ENCODE measurements at regions not wholly inside any gene's neighbourhood (a gene's known extent, or its start where the extent isn't known, plus 50 kb on each side); places are given as distances from the start of the nearest gene placed in this dataset.
A peak's percentile ranks its signal among the peaks of the same experiment; 100 is the strongest.
"Not testable (repeated sequence)": the region's sequence is repeated elsewhere in the genome, so short reads cannot be mapped to it uniquely, and the experiment has no call there.

DNA sequence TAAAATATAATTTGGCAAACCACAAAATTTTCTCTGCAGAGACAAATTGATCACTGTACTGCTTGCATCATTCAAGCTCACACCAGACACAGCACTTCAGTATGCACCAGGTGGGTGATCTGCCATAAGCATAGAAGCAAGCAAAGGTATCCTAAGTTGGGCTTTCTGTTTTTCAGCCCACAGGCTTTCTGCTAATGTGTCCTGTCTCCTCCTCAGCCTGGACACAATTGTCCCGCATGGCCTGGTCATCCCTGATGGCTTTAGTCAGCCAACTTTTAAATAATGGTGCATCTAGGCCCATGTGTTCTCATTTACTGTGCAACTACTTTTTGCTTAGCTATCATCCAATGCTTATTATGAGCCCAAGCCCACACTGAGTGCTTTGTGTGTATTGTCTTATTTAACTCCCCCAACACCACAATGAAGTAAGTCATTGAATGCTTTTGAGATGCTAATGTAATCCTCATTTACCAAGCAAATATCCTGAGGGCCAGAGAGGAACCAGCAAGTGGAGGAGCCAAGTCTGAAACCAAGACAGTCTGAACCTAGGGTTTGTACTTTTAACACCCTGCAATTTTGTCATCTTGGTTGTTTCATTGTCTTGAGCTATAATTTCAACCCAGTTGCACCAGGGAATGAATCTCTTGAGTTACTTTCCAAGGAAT, 111.2 kb upstream of the SETBP1 start:
- no peak for DNase-seq

- peak; percentile 9 to 29 for DNase-seq
These were observed 101.5 kb upstream of the SETBP1 start for GRCh38 chr18:44579028-44579702.

GRCh38 chr18:44579745-44580144, 100.9 kb upstream of the SETBP1 start:
- DNase-seq, result no peak

GRCh38 chr18:44580159-44580558, 100.5 kb upstream of the SETBP1 start:
- no peak for DNase-seq

GRCh38 chr18:44580782-44581181, 99.9 kb upstream of the SETBP1 start:
- not testable (repeated sequence) for DNase-seq

- no peak for DNase-seq
These were observed 98.2 kb upstream of the SETBP1 start for GRCh38 chr18:44582456-44582855.

GRCh38 chr18:44584900-44585299, 95.8 kb upstream of the SETBP1 start:
- DNase-seq, result no peak

- DNase-seq, result no peak
These were observed 93.7 kb upstream of the SETBP1 start for GRCh38 chr18:44586782-44587524.

- DNase-seq, result no peak
These were observed 92.2 kb upstream of the SETBP1 start for GRCh38 chr18:44588508-44588907.

DNA sequence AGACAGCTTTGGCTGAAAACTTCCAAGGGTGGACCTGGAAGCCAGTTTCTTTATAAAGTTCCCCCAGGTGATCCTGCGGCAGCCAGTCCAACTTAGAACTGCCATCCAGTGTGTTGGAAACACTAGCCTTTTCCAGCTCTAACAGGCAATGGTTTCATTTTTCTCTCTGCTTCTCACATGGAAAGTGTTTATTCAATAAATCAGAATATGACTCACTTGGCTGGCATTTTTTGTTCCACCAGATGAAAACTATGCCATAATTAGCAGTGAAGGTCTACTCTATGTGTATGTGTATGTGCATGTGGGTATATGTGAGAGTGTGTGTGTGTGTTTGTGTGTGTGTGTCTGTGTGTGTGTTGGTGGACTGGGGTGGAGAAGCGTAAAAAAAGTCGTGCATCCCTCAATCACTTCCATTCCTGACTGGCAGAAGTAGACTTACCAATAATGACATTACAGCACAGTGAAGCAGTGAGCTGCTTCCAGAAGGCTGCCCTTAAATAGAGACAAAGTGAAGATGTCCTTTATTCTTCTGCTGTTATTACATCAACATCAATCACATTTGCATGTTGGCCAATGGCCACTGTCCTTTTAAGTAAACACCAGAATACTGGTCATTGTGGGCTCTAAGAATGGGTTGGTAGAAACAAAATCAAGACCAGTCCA, 90.9 kb upstream of the SETBP1 start:
- no peak for DNase-seq

GRCh38 chr18:44590956-44591670, 89.6 kb upstream of the SETBP1 start:
- DNase-seq, result no peak

GRCh38 chr18:44592639-44593038, 88.0 kb upstream of the SETBP1 start:
- no peak for DNase-seq

- no peak for DNase-seq
These were observed 85.8 kb upstream of the SETBP1 start for GRCh38 chr18:44594799-44595467.

DNA sequence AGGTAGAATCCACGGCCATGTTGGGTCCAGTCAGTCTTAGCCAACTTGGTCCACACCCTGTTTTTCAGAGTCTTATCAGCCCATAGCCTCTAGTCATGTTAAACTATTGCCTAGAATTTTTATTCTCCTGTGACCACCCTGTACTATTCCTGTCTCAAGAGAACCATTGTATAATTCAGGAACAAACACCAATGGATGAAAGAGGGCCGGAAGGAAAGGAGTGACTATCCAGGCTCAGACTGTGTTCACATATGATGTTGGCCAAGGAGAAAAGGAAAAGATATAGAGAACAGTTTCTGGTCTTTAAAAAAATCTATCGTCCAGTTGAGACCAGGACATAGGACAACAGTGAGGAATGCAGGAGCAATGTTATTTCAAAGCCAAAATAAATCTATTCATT, 82.9 kb upstream of the SETBP1 start:
- DNase-seq, result no peak

GRCh38 chr18:44598514-44598913, 82.2 kb upstream of the SETBP1 start:
- no peak for DNase-seq

- DNase-seq, result no peak
These were observed 81.3 kb upstream of the SETBP1 start for GRCh38 chr18:44599412-44599811.

- no peak for DNase-seq
These were observed 79.2 kb upstream of the SETBP1 start for GRCh38 chr18:44601447-44601846.

GRCh38 chr18:44602380-44602779, 78.3 kb upstream of the SETBP1 start:
- no peak for DNase-seq

DNA sequence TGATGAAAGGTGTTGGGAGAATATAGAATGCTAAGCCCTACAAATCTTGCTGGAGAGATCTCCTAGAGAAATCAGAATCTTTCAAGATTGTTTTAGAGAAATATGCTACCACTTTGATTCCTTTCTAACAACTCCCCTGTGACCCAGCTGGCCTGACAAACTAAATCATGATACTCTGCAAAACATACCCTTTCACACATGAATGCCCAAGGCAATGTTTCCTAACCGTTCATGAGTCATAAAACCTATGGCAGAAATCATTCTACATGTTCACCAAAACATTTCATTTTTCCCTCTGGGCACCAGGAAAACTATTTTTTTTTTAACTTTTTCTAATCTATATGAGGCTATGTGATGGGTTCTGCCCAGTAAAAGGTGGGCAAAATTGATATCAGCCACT, 77.8 kb upstream of the SETBP1 start:
- no peak for DNase-seq

DNA sequence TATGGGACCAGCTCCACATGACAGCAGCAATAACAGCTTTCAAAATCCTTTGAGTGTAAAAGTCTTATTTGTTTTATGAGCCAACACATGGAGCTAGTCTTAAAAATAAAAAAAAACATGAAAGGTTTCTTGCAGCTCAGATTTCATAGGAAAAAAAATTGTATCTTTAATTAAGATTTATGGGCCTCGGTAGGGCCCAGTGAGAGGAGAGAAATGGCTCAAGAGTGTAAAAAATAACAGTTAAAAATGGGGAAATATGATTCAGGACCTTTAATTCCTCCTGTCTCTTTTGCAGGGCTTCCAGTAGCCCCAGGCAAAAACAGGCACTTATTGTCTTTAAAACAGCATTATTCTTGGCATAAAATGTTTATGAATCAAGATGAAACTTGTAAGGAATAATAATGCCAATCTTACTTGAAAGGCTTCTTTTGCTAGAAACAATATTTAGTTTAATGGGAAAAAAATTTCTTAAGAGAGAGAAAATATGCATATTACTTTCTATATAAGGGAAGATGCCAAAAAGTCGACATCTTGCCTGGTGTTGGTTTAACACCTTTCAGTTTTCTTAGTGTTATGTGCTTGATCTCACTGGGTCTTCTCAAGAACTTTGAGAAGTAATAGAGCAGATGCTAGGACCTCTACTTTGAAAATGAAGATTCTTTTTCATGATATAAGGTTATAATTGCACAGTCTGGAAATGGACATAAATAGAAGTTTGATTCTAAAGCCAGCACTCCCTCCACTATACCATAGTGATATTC, 71.3 kb upstream of the SETBP1 start:
- no peak for DNase-seq

DNA sequence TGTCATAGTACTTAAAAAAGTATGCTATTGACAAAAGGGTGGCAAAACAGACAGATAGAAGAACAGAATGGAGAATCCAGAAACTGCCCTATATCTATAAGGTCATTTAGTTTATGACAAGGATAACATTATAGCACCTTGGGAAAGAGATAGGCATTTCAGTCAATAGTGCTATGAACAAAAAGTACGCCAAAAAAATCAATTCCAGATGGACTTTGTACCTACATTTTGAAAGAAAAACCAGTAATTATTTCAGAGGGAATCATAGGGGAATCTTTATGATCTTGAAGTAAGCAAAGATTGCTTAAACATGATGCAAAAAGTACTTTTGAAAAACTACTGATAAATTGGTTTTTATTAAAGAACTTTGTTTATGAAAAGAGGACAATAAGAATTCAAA, 59.9 kb upstream of the SETBP1 start:
- no peak for DNase-seq

GRCh38 chr18:44624052-44624451, 56.6 kb upstream of the SETBP1 start:
- no peak for DNase-seq
